Karpas-422 (cell line): ENCODE measurements at regions not wholly inside any gene's neighbourhood (a gene's known extent, or its start where the extent isn't known, plus 50 kb on each side); places are given as distances from the start of the nearest gene placed in this dataset.
A peak's percentile ranks its signal among the peaks of the same experiment; 100 is the strongest.
"Not testable (repeated sequence)": the region's sequence is repeated elsewhere in the genome, so short reads cannot be mapped to it uniquely, and the experiment has no call there.

Source experiments
- DNase-seq: peaks from one replicate; pipeline ENCODE4 v3.0.0-alpha.2; 2015
- H2AFZ ChIP-seq: fragments of 200-600 bp; sonication (generic); 2 replicates; pipeline ENCODE4 v1.6.1; 2014; ENCODE audit warnings: antibody characterized with exemption, low read length, mixed read lengths
- H3K27ac ChIP-seq: fragments of 200-600 bp; sonication (generic); 2 replicates; pipeline ENCODE4 v1.5.1; 2014; ENCODE audit warnings: mild to moderate bottlenecking, low read length, moderate library complexity
- H3K27me3 ChIP-seq: fragments of 200-600 bp; sonication (generic); 2 replicates; pipeline ENCODE4 v1.6.1; 2014; ENCODE audit warnings: low read length, mixed read lengths
- H3K36me3 ChIP-seq: fragments of 200-600 bp; sonication (generic); 2 replicates; pipeline ENCODE4 v1.6.1; 2014; ENCODE audit warnings: low read length, mixed read lengths; ENCODE audit not compliant: insufficient read depth
- H3K4me1 ChIP-seq: fragments of 200-600 bp; sonication (generic); 2 replicates; pipeline ENCODE4 v1.6.1; 2014; ENCODE audit warnings: mild to moderate bottlenecking, low read length, mixed read lengths
- H3K4me2 ChIP-seq: fragments of 200-600 bp; sonication (generic); 2 replicates; pipeline ENCODE4 v1.6.1; 2014; ENCODE audit warnings: low read length, low read depth, mild to moderate bottlenecking; ENCODE audit not compliant: poor library complexity, severe bottlenecking
- H3K4me3 ChIP-seq: fragments of 200-600 bp; sonication (generic); 2 replicates; pipeline ENCODE4 v1.5.1; 2014; ENCODE audit warnings: mild to moderate bottlenecking, antibody characterized with exemption, low read length, mixed read lengths
- H3K79me2 ChIP-seq: fragments of 200-600 bp; sonication (generic); 2 replicates; pipeline ENCODE4 v1.6.1; 2014; ENCODE audit warnings: mild to moderate bottlenecking, low read length, mixed read lengths
- H3K9ac ChIP-seq: fragments of 200-600 bp; sonication (generic); 2 replicates; pipeline ENCODE4 v1.6.0; 2014; ENCODE audit warnings: low read length
- H3K9me2 ChIP-seq: fragments of 200-600 bp; sonication (generic), shearing (Covaris generic); replicated peaks from 2 replicates; pipeline ENCODE4 v1.6.0; 2014; ENCODE audit warnings: mild to moderate bottlenecking, low read length, moderate library complexity; ENCODE audit not compliant: insufficient read depth
- H3K9me3 ChIP-seq: fragments of 300-700, 200-600 bp; sonication (generic); 2 replicates; pipeline ENCODE4 v1.6.1; 2014; ENCODE audit warnings: low read length, mixed read lengths
- H4K20me1 ChIP-seq: fragments of 200-600 bp; sonication (generic); 2 replicates; pipeline ENCODE4 v1.6.1; 2014; ENCODE audit warnings: mild to moderate bottlenecking, antibody characterized with exemption, low read length, low read depth; ENCODE audit not compliant: insufficient read depth

DNA sequence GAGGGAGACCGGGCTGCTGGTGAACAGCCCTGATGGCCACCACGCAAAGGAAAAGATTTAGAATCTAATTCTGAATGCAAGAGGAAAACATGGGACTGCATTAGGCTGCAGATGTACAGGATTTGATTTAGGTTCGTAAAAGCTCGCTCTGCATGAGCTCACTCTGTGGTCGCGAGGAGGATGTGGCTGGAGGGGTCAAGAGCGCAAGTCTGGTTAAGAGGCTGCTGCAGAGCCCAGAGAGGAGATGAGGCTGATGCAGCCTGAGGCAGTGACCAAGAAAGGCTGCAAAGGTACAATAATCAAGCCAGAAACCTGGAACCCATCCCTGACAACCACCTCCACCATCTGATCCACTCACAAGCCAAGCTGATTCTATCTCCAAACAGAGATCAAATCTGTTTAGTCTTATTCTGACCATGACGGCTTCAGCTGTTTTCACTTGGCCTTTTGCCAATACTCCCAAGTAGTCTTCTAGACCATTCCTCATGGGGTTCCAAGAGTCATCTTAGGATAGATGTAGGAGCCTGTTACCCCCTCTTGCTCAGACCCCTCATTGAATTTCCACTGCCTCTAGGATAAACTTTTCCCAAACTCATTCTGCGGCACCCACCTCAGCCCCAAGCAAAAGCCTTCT lies 58.9 kb upstream of the ARL4C start:
- Histone ChIP-seq H2AFZ (no peak overlapping the region), H3K27me3 (no peaks in the 10 kb centered on the region), H3K9ac (no peak overlapping the region), H3K79me2 (no peaks in the 10 kb centered on the region), H3K4me3 (no peak overlapping the region), H3K36me3 (no peaks in the 10 kb centered on the region), H3K9me3 (no peaks in the 10 kb centered on the region), H3K9me2 (no peaks in the 10 kb centered on the region), H3K27ac (no peak overlapping the region), H4K20me1 (no peaks in the 10 kb centered on the region), H3K4me2 (no peak overlapping the region), H3K4me1 (peaks cover 8% of the 10 kb centered on the region)
- DNase-seq = no peak

DNA sequence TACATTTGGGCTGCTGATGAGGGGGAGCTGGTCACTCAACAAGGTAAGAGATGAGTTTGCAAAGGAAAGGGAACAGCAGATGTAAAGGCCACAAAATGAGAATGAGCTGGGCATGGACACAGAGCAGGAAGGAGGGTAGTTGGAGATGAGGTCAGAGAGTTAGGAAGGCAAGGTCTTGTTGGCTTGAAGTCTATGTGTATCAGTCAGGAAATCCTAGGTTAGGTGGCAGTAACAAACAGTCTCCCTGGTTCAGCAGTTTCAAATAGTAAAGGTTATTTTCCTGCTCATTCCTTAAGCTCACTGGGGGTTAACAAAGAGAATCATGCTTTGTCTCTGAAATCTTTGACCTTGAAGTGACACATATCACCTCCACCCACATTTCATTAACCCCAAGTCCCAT lies 58.3 kb upstream of the ARL4C start:
- Histone ChIP-seq H3K9ac (no peak overlapping the region), H3K9me2 (no peaks in the 10 kb centered on the region), H2AFZ (no peak overlapping the region), H3K4me3 (no peak overlapping the region), H3K4me1 (peaks cover 10% of the 10 kb centered on the region), H3K36me3 (no peaks in the 10 kb centered on the region), H3K9me3 (no peaks in the 10 kb centered on the region), H3K4me2 (no peak overlapping the region), H3K27me3 (no peaks in the 10 kb centered on the region), H3K79me2 (no peaks in the 10 kb centered on the region), H3K27ac (no peak overlapping the region), H4K20me1 (no peaks in the 10 kb centered on the region)
- no peak for DNase-seq

DNA sequence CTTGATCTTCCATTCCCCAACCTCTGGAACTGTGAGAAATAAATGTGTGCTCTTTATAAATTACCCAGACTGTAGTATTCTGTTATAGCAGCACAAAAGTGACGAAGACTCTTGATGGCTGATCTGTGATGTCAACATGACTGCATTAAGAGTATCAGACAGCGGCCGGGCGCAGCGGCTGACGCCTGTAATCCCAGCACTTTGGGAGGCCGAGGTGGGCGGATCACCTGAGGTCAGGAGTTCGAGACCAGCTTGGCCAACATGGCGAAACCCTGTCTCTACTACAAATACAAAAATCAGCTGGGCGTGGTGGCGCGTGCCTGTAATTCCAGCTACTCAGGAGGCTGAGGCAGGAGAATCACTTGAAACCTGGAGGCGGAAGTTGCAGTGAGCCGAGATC lies 56.3 kb upstream of the ARL4C start:
- H3K9ac ChIP-seq, H3K9me3 ChIP-seq, H3K4me1 ChIP-seq, H3K4me3 ChIP-seq, H3K27ac ChIP-seq, H4K20me1 ChIP-seq, H3K27me3 ChIP-seq, H3K4me2 ChIP-seq, DNase-seq, H2AFZ ChIP-seq, H3K9me2 ChIP-seq, H3K36me3 ChIP-seq, H3K79me2 ChIP-seq: not testable (repeated sequence)

DNA sequence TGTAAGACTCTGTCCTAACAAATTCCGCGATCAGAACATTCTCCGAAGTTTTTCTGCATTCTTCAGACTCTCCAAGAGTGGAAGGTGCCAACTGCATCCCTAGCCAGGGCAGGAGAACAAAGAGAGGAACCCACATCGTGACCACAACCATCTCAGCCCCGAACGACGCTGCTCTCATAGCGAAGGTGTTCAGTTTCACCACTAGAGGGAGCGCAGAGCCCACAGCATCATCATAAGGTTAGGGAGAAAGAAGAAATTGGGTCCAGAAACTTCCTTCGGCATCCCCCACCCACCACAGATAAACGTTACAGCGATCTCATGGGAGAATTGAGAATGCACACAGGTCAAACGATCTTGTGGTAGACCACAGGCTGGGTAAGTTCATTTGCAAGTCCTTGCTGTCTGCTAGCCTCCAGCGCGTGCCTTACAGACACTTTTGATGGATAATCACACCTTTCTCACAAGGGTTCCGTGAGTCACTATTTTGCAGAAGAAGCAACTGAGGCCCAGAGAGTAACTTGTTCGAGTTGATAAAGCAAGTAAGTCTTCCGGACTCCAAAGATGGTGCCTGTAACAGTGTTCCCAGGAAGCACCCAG lies 53.7 kb upstream of the ARL4C start:
- no peak overlapping the region for H3K4me2 ChIP-seq
- H3K27ac ChIP-seq = no peak overlapping the region
- no peaks in the 10 kb centered on the region for H3K9me3 ChIP-seq

DNA sequence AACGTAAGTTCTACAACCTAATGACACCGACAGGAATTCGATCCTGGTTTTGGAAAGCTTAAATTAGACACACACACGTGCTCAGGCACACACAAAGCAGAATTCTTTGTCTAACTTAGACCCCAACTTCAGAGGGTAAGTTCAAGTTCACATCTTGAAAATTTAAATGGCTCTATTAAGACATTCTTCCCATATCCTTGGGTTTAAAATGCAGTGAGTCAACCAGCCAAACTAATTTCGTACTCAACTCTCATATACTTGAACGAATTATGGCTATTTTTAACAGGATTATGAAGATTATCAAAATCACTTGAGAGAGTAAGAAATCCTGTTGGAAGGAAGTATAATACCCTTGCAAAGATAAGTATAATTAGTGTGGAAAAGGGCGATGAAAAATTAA lies 53.2 kb upstream of the ARL4C start:
- Histone ChIP-seq H3K4me3 (no peak overlapping the region), H2AFZ (no peak overlapping the region), H3K4me2 (no peak overlapping the region), H3K79me2 (no peaks in the 10 kb centered on the region), H3K27ac (no peak overlapping the region), H3K9me2 (no peaks in the 10 kb centered on the region), H3K27me3 (no peaks in the 10 kb centered on the region), H3K9ac (no peak overlapping the region), H3K9me3 (no peaks in the 10 kb centered on the region), H3K4me1 (peaks cover 6% of the 10 kb centered on the region), H4K20me1 (no peaks in the 10 kb centered on the region), H3K36me3 (no peaks in the 10 kb centered on the region)
- DNase-seq = no peak

More for the DNA sequence above, 53.7 kb upstream of the ARL4C start:
- Histone ChIP-seq H3K27me3 (no peaks in the 10 kb centered on the region), H3K79me2 (no peaks in the 10 kb centered on the region), H3K4me3 (no peak overlapping the region), H3K9ac (no peak overlapping the region), H3K36me3 (no peaks in the 10 kb centered on the region), H3K9me2 (no peaks in the 10 kb centered on the region), H2AFZ (peak overlapping the region; percentile 21; the same call in 1 of the 2 replicates), H4K20me1 (no peaks in the 10 kb centered on the region), H3K4me1 (peaks cover 6% of the 10 kb centered on the region)
- peak; percentile 88 for DNase-seq

DNA sequence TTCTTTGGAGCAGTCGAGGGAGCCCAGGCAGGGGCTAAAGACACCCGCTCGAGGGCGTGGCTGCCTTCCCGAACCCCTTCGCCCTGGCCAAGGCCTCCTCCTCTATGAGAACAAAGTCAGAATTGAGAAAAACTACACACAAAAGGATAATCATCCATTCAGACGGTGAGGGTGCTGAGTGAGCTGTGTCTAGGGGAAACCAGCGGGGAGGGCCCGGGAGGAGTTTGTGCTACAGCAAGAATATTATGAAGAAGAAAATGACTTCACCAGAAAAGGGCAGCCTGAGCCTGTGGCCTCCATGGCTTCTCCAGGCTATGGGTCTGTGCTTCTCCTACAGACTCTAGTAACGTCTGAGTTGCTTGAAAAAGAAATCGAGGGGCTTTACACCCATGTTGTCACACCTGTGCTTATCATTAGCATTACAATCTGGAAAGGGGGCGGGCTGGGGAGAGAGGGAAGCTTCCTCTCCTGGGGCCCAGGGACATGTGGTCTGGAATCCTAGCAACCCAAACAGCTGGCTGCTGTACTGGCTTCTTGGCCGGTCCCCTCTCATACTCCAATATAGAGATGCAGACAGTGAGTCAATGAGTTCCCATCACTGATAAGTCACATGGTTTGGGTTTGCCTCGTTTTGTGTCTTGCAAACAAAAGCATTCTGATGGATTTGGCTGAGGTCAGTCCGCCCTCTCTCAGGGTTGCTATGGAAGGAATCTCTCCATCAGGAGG lies 52.0 kb upstream of the ARL4C start:
- DNase-seq = no peak
- H3K4me1 ChIP-seq = peaks cover 6% of the 10 kb centered on the region
- no peak overlapping the region for H2AFZ ChIP-seq
- no peak overlapping the region for H3K9ac ChIP-seq
- no peak overlapping the region for H3K4me2 ChIP-seq
- H3K36me3 ChIP-seq = no peaks in the 10 kb centered on the region
- H3K79me2 ChIP-seq = no peaks in the 10 kb centered on the region
- H3K9me3 ChIP-seq = no peaks in the 10 kb centered on the region
- no peak overlapping the region for H3K4me3 ChIP-seq
- H3K27me3 ChIP-seq = no peaks in the 10 kb centered on the region
- no peaks in the 10 kb centered on the region for H3K9me2 ChIP-seq
- H4K20me1 ChIP-seq = no peaks in the 10 kb centered on the region
- H3K27ac ChIP-seq = no peak overlapping the region

DNA sequence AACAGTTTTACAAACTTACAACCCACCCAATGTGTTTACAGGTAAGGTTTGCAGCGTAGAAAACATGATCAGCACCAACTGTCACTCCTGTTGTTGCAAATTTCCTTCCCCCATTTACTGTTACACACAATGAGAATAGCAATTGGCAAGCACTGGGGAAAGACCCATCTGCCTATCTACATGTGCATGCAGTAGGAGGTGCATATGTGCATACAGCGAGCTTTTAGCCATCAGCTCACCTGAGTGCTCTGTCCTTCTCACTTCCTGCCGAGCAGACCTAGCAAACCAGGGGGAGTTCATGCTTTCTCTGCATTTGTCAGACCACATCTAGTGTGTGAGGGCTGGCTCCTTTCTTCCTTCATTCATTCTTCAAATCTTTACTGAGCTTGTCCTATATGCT lies 49.9 kb upstream of the ARL4C start:
- Histone ChIP-seq H3K36me3 (no peaks in the 10 kb centered on the region), H4K20me1 (no peaks in the 10 kb centered on the region), H2AFZ (no peak overlapping the region), H3K4me1 (peaks cover 6% of the 10 kb centered on the region), H3K4me3 (no peak overlapping the region), H3K9me3 (no peaks in the 10 kb centered on the region), H3K27me3 (no peaks in the 10 kb centered on the region), H3K9me2 (no peaks in the 10 kb centered on the region), H3K9ac (no peak overlapping the region), H3K4me2 (no peak overlapping the region), H3K27ac (no peak overlapping the region), H3K79me2 (no peaks in the 10 kb centered on the region)
- no peak for DNase-seq
